Uterus (tissue), 3 donors: ENCODE measurements at regions not wholly inside any gene's neighbourhood (a gene's known extent, or its start where the extent isn't known, plus 50 kb on each side); places are given as distances from the start of the nearest gene placed in this dataset.

Source experiments
- DNase-seq, 2 donors: peaks; one replicate each; pipeline ENCODE4 v3.0.0-alpha.2; 2019 to 2020
- H3K27ac ChIP-seq, 2 donors: fragments of 200-600 bp; sonication (generic); 1 replicate in 1 of 2; 2 replicates in 1 of 2; pipeline ENCODE4 v1.5.1; 2016 to 2018
- H3K27me3 ChIP-seq, 2 donors: fragments of 200-600 bp; sonication (generic); one replicate each; pipeline ENCODE4 v1.5.1; 2018 to 2019; ENCODE audit warnings: control low read depth in 1 of 2
- H3K36me3 ChIP-seq, 2 donors: fragments of 200-600 bp; sonication (generic); one replicate each; pipeline ENCODE4 v1.5.1; 2019; ENCODE audit warnings: control low read depth in 1 of 2
- H3K4me1 ChIP-seq, 2 donors: fragments of 200-600 bp; sonication (generic); one replicate each; pipeline ENCODE4 v1.5.1; 2018 to 2019; ENCODE audit warnings: control low read depth in 1 of 2
- H3K4me3 ChIP-seq, 2 donors: fragments of 200-600 bp; sonication (generic); 1 replicate in 1 of 2; 2 replicates in 1 of 2; pipeline ENCODE4 v1.5.1; 2018 to 2019; ENCODE audit warnings: mild to moderate bottlenecking in 1 of 2
- H3K9me3 ChIP-seq, 2 donors: fragments of 200-600 bp; sonication (generic); one replicate each; pipeline ENCODE4 v1.5.1; 2019; ENCODE audit warnings: control low read depth in 1 of 2
- POLR2A ChIP-seq, 2 donors: fragments of 450-650 bp; IDR thresholded peaks; one replicate each; pipeline ENCODE4 v1.6.1; 2016; ENCODE audit warnings: antibody characterized with exemption in 2 of 2, mild to moderate bottlenecking in 1 of 2, moderate library complexity in 1 of 2
- intact Hi-C: fragments of 100-400 bp; cut with DNase I; formaldehyde crosslinking; loops from one replicate; pipeline ENCODE4 v1.15.1; 2023; ENCODE audit warnings: low total_unique reads
- TF ChIP-seq, protein P1 (sequence below), 4 experiments: fragments of 200-600 bp in 2 of 4; fragments of 450-650 bp in 2 of 4; sonication (generic) in 2 of 4; IDR thresholded peaks; one replicate each; pipeline ENCODE4 v1.5.1; 2016 to 2019; ENCODE audit warnings: antibody characterized with exemption in 4 of 4, mild to moderate bottlenecking in 2 of 4, moderate library complexity in 1 of 4
- donor health status: DM: yes; HTN: yes; CAD: no.

DNA sequence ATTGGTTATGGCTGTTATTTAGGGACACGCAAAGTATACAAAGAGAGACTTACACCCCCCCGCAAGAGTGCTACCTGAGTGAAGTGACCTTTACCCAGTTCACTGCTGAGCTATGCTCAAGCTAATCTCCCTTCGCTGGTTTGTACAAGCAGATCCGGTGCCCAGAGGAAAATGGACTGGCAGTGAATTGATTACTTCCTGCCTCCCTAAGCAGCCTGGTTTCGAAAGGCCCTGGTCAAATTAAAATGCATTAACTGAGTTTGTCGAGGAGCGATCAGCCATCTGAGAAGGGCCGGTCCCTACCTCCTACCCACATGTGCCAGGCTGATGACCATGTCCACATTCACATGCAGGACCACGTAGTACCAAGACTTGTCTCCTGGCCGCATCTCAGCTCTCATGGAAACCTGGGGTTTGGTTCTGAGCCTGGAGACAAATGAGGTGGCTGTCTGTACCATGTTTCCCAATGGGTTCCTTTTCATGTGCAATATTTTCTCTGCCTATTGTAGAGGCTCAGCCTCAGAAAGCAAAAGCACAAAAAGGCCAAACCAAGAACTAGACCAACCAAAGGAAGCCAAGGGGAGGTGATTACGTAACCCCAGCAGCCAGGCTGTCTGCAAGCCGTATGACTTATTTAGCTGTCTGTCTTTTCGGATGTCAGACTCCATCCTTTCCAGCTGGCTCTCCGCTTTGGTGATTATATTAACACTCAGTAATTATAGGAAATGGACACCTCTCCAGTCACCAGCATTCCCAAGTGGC, 284.7 kb upstream of the PWP1 start:
- TF ChIP-seq POLR2A (IDR thresholded peaks at IDR 0.05) = no peak
- TF ChIP-seq, protein P1, sequence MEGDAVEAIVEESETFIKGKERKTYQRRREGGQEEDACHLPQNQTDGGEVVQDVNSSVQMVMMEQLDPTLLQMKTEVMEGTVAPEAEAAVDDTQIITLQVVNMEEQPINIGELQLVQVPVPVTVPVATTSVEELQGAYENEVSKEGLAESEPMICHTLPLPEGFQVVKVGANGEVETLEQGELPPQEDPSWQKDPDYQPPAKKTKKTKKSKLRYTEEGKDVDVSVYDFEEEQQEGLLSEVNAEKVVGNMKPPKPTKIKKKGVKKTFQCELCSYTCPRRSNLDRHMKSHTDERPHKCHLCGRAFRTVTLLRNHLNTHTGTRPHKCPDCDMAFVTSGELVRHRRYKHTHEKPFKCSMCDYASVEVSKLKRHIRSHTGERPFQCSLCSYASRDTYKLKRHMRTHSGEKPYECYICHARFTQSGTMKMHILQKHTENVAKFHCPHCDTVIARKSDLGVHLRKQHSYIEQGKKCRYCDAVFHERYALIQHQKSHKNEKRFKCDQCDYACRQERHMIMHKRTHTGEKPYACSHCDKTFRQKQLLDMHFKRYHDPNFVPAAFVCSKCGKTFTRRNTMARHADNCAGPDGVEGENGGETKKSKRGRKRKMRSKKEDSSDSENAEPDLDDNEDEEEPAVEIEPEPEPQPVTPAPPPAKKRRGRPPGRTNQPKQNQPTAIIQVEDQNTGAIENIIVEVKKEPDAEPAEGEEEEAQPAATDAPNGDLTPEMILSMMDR (IDR thresholded peaks at IDR 0.05) = no peak
- DNase-seq = no peak

DNA sequence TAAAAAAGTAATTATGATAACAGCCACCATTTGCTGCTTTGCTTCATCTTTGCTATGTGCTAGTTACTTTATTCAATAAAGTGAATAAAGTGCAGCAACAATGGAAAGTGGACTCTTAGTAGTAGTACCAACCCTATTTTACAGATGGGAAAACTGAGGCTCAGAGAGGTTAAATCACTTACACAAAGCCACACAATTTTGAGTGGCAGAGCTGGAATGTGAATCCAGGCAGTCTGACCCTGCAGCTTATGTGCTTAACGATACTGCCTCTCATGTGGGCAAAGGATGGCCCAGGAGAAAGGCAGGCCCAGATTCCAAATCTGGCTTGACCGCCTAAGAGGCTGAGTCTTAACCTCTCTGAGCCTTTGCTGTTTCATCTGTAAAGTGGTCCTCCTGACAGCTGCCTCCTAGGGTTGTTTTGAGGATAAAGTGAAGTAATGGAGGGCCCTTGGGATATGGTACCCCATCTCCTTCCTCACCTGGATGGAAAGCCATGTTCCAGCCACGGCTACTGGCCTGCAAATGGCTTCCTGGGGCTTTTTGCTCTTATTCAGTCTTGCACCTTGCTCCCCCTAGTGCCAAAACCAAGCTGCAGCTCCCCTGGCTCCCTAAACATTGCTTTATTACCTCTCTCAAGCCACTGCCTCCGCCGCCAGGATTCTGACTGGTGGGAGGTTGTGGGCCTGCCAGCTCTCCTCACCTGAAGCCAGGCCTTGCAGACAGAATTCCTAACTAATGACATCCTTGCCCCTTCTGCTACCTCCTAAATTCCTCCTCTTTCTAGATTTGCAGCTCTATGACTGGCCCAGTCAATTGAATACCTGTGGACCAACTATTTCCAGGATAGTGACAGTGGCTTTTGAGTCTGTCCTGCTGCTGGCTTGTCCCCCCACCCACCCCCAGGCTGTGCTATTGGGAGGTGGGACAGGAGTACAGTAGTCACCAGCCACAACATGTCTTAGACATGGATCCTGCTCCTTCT, 283.3 kb upstream of the PWP1 start:
- DNase-seq = no peak
- TF ChIP-seq POLR2A (IDR thresholded peaks at IDR 0.05) = no peak
- TF ChIP-seq, protein P1 (IDR thresholded peaks at IDR 0.05) = peak in 1 of 4 experiments; percentile 8
- Histone ChIP-seq H3K27ac (no peak overlapping the region), H3K27me3 (no peaks in the 10 kb centered on the region), H3K4me3 (no peak overlapping the region), H3K4me1 (no peaks in the 10 kb centered on the region), H3K36me3 (no peaks in the 10 kb centered on the region), H3K9me3 (no peaks in the 10 kb centered on the region)
- intact Hi-C loops = no loop called here

More for the DNA sequence above, 284.7 kb upstream of the PWP1 start:
- Histone ChIP-seq H3K27ac (no peak overlapping the region), H3K4me1 (no peaks in the 10 kb centered on the region), H3K4me3 (no peak overlapping the region), H3K27me3 (no peaks in the 10 kb centered on the region), H3K9me3 (no peaks in the 10 kb centered on the region), H3K36me3 (no peaks in the 10 kb centered on the region)
- intact Hi-C loops = no loop called here

DNA sequence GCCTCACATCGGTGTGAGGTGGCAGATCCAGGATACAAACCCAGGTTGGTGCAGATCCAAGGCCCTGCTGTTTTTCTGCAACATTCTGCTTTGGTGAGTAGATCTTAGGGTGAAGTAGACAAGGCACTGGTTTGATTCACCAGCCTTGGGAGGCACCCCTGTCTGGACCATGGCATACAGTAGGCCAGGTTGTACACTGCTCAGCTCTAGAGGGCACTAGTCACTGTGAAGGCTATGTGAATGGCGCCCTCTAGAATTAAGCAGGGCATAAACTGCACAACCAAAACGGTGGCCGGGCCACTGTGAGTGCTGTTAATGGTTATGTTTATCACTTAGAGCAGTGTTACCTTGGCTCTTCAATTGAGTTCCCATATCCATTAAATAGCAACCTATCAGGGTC, 280.6 kb upstream of the PWP1 start:
- Histone ChIP-seq H3K27ac (no peak overlapping the region), H3K36me3 (no peaks in the 10 kb centered on the region), H3K27me3 (no peaks in the 10 kb centered on the region), H3K4me3 (no peak overlapping the region), H3K4me1 (no peaks in the 10 kb centered on the region), H3K9me3 (no peaks in the 10 kb centered on the region)
- TF ChIP-seq, protein P1 (IDR thresholded peaks at IDR 0.05) = no peak
- no peak for TF ChIP-seq POLR2A (IDR thresholded peaks at IDR 0.05)
- DNase-seq = no peak
- intact Hi-C loops = no loop called here

DNA sequence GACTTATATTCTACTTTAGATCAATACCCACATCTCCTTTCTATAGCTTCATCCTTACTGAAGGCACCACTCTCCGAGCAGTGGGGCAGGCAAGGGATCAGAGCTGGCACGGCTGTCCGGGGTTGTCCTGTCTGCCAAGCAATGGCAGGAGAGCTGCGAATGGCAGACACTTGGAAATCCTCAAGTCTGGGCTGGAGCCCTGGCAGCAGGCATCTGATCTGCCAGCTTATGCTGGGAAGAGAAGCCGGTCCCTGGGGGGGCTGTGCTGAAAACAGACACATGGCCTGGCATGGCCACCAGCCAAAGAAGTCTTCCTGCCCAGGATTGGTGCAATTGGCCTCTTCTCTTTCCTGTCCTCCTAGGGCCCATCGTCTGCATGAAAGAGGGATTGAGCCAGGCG, 280.2 kb upstream of the PWP1 start:
- H3K36me3 ChIP-seq = no peaks in the 10 kb centered on the region
- H3K4me3 ChIP-seq = no peak overlapping the region
- no peaks in the 10 kb centered on the region for H3K27me3 ChIP-seq
- intact Hi-C loops = no loop called here
- no peaks in the 10 kb centered on the region for H3K4me1 ChIP-seq
- H3K9me3 ChIP-seq = no peaks in the 10 kb centered on the region
- no peak for DNase-seq
- no peak overlapping the region for H3K27ac ChIP-seq
- no peak for TF ChIP-seq POLR2A (IDR thresholded peaks at IDR 0.05)
- TF ChIP-seq, protein P1 (IDR thresholded peaks at IDR 0.05) = no peak

DNA sequence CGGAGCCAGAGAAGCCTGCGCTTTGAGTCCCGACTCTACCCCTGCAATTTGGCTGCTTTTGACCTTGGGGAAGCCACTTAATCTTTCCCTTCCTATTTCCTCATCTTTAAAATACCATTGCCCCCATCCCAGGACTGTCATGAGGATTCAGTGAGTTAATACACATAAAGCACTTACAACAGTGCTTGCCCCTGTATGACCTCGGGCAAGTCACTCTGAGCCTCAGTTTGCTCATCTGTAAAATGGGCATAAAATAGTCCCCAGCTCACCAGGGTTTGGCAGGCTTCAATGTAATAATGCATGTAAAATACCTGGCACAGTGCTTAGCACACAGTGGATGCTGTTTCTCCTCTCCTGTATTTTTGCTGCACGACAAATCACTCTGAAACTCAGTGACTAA, 278.7 kb upstream of the PWP1 start:
- Histone ChIP-seq H3K27ac (no peak overlapping the region), H3K4me1 (no peaks in the 10 kb centered on the region), H3K9me3 (no peaks in the 10 kb centered on the region), H3K4me3 (no peak overlapping the region), H3K27me3 (no peaks in the 10 kb centered on the region), H3K36me3 (no peaks in the 10 kb centered on the region)
- TF ChIP-seq, protein P1 (IDR thresholded peaks at IDR 0.05) = no peak
- TF ChIP-seq POLR2A (IDR thresholded peaks at IDR 0.05) = no peak
- no peak for DNase-seq
- intact Hi-C loops = no loop called here
